ENCODE measurements at regions not wholly inside any gene's neighbourhood (a gene's known extent, or its start where the extent isn't known, plus 50 kb on each side); places are given as distances from the start of the nearest gene placed in this dataset.

GRCh38 chr7:124460555-124460954, 305.0 kb downstream of the GPR37 start:
- Histone ChIP-seq H3K18ac (ENCODE audit: extremely low read depth, low read length) (no peak overlapping the region), H2BK12ac (ENCODE audit: low read depth, low read length) (no peak overlapping the region), H2BK20ac (ENCODE audit: low read length) (no peak overlapping the region), H4K5ac (ENCODE audit: insufficient read length, low read depth, low read length) (no peak overlapping the region), H2AK5ac (ENCODE audit: low read depth, low read length) (no peak overlapping the region), H2AFZ (ENCODE audit: low read length) (no peak overlapping the region), H3K4me3 (ENCODE audit: extremely low read depth in 1 of 4, insufficient read depth in 2 of 4, low read depth in 3 of 4, low read length in 4 of 4) (no peak overlapping the region), H4K91ac (replicated peaks; ENCODE audit: insufficient read length, low read length) (no peak overlapping the region), H3K9ac (replicated peaks in 1 of 4; ENCODE audit: extremely low read depth in 1 of 4, low read depth in 3 of 4, low read length in 3 of 4) (no peak overlapping the region), H4K8ac (ENCODE audit: extremely low read depth, insufficient read depth, low read length) (no peak overlapping the region), H3K79me1 (ENCODE audit: low read depth, low read length) (no peaks in the 10 kb centered on the region), H4K20me1 (replicated peaks in 1 of 2; ENCODE audit: control insufficient read depth in 1 of 2, insufficient read depth in 2 of 2, low read length in 2 of 2) (no peaks in the 10 kb centered on the region), H3K4ac (replicated peaks; ENCODE audit: insufficient read length, low read depth, low read length) (no peak overlapping the region), H3K27ac (ENCODE audit: low read depth, low read length) (no peak overlapping the region), H3K4me2 (ENCODE audit: insufficient read depth in 1 of 2, low read depth in 2 of 2, low read length in 2 of 2) (no peak overlapping the region), H3K36me3 (ENCODE audit: control insufficient read depth in 2 of 4, insufficient read depth in 4 of 4, low read length in 3 of 4) (no peaks in the 10 kb centered on the region), H2BK120ac (replicated peaks; ENCODE audit: low read depth, low read length) (no peak overlapping the region), H3K23me2 (ENCODE audit: low read depth, low read length) (no peaks in the 10 kb centered on the region), H3K79me2 (ENCODE audit: control insufficient read depth in 1 of 2, insufficient read depth in 2 of 2, low read length in 2 of 2) (no peaks in the 10 kb centered on the region), H2BK15ac (ENCODE audit: low read length) (no peak overlapping the region), H2BK5ac (ENCODE audit: low read depth, low read length) (no peak overlapping the region), H3K14ac (ENCODE audit: insufficient read length) (no peak overlapping the region), H3K23ac (ENCODE audit: insufficient read length) (no peak overlapping the region), H3K4me1 (replicated peaks in 1 of 4; ENCODE audit: control insufficient read depth in 3 of 4, insufficient read depth in 4 of 4, low read length in 3 of 4) (no peaks in the 10 kb centered on the region), H3K27me3 (replicated peaks in 1 of 4; ENCODE audit: control insufficient read depth in 3 of 4, extremely low read depth in 1 of 4, insufficient read depth in 3 of 4, low read length in 3 of 4) (no peaks in the 10 kb centered on the region), H3K9me3 (ENCODE audit: insufficient read depth in 2 of 2, low read depth in 1 of 2, low read length in 1 of 2) (no peaks in the 10 kb centered on the region), H3K56ac (replicated peaks; ENCODE audit: insufficient read length, low read depth, low read length) (no peak overlapping the region)
- WGBS, 2 experiments (ENCODE audit: extremely low coverage in 1 of 2, insufficient coverage in 1 of 2, insufficient read length in 1 of 2, insufficient replicate concordance in 2 of 2, low coverage in 1 of 2, low lambda C conversion rate in 2 of 2, missing lambda C conversion rate in 1 of 2): 89% methylated on average over 2 of the region's 2 CpGs; no CpG with 5 or more reads in 1 of the 2 experiments
- FAIRE-seq (no peak), DNase-seq (ENCODE audit: low read depth in 1 of 2, low spot score in 2 of 2) (no peak)
- TF ChIP-seq RXRA (IDR thresholded peaks at IDR 0.05; ENCODE audit: insufficient read depth, low read depth, low read length) (no peak), TEAD4 (IDR thresholded peaks at IDR 0.05; ENCODE audit: low read depth, low read length) (no peak), SP1 (IDR thresholded peaks at IDR 0.05; ENCODE audit: low read depth, low read length) (no peak), SRF (IDR thresholded peaks at IDR 0.05; ENCODE audit: low read depth, low read length) (no peak), TAF1 (IDR thresholded peaks at IDR 0.05; ENCODE audit: low read depth, low read length) (no peak), POLR2AphosphoS5 (IDR thresholded peaks at IDR 0.05; ENCODE audit: low read depth, low read length) (no peak), JUND (IDR thresholded peaks at IDR 0.05; ENCODE audit: low read length) (no peak), KDM5A (IDR thresholded peaks at IDR 0.05; ENCODE audit: low read length) (no peak)
- POLR2A ChIA-PET (ENCODE audit: partially characterized antibody): no interaction called here
- CTCF ChIA-PET (ENCODE audit: partially characterized antibody): interaction anchor here (0.7 to 1.6 kb wide), 11 partner anchors 11 to 662 kb away, joined by 3 to 8 read pairs (median 3); no protein-coding TSS in a partner anchor
